IPS-18c (cell line): ENCODE measurements at regions not wholly inside any gene's neighbourhood (a gene's known extent, or its start where the extent isn't known, plus 50 kb on each side); places are given as distances from the start of the nearest gene placed in this dataset.
"Not testable (repeated sequence)": the region's sequence is repeated elsewhere in the genome, so short reads cannot be mapped to it uniquely, and the experiment has no call there.

Source experiments
- H3K4me3 ChIP-seq: 2 replicates; pipeline ENCODE4 v1.7.0; 2013; ENCODE audit warnings: low read depth, mild to moderate bottlenecking, low read length, moderate library complexity; ENCODE audit not compliant: insufficient read depth
- H3K9me3 ChIP-seq: one replicate; pipeline ENCODE4 v1.6.1; 2013; ENCODE audit warnings: mild to moderate bottlenecking, low read length, moderate library complexity; ENCODE audit not compliant: control insufficient read depth, insufficient read depth

- no peak overlapping the region for H3K4me3 ChIP-seq
- no peaks in the 10 kb centered on the region for H3K9me3 ChIP-seq
These were observed 861.8 kb downstream of the TAF11L14 start for GRCh38 chr5:18496041-18496440.

DNA sequence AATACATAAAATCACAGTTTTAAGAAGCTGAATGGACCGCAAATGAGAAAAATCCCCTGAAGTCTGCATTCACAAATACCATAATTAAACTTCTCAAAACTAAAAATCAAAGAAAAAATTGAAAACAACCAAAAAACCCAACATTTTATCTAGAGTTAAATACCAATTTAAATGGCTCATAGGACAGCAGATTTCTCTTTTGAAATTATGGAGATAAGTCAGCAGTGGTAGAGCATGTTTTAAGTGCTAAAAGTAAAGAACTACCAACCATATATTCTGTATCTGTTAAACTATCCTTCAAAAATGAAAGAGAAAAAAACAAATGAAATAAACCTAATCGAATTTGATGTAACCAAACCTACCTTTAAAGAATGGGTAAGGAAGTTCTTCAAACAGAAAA is 862.8 kb downstream of the TAF11L14 start:
- Histone ChIP-seq H3K4me3 (no peak overlapping the region), H3K9me3 (no peaks in the 10 kb centered on the region)

GRCh38 chr5:18503797-18504328 is 869.6 kb downstream of the TAF11L14 start:
- H3K9me3 ChIP-seq: no peaks in the 10 kb centered on the region

GRCh38 chr5:18507114-18507513 is 872.9 kb downstream of the TAF11L14 start:
- H3K4me3 ChIP-seq: no peak overlapping the region

More at GRCh38 chr5:18503797-18504328, 869.6 kb downstream of the TAF11L14 start:
- H3K4me3 ChIP-seq: no peak overlapping the region

GRCh38 chr5:18517641-18518380 is 883.6 kb downstream of the TAF11L14 start:
- no peak overlapping the region for H3K4me3 ChIP-seq
- H3K9me3 ChIP-seq: no peaks in the 10 kb centered on the region

More at GRCh38 chr5:18507114-18507513, 872.9 kb downstream of the TAF11L14 start:
- no peaks in the 10 kb centered on the region for H3K9me3 ChIP-seq

DNA sequence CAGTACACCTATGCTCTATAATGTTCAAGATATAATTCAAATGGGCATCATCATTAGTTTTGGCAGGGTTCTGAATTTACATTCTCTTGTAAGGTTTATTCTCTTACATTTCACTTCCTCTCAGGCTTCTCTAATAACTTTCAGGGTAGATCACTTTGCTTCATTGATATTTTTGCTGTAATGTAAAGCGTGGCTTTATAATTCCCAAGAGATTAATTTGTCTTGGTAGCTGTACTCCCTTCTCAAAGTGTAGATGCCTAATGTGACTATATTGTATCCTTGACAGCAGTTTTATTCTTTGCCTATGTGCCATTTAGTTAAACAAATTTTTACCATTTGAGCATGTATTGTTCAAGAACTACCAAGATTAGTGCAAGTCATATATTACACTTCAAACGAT is 889.1 kb downstream of the TAF11L14 start:
- Histone ChIP-seq H3K4me3 (no peak overlapping the region), H3K9me3 (no peaks in the 10 kb centered on the region)

DNA sequence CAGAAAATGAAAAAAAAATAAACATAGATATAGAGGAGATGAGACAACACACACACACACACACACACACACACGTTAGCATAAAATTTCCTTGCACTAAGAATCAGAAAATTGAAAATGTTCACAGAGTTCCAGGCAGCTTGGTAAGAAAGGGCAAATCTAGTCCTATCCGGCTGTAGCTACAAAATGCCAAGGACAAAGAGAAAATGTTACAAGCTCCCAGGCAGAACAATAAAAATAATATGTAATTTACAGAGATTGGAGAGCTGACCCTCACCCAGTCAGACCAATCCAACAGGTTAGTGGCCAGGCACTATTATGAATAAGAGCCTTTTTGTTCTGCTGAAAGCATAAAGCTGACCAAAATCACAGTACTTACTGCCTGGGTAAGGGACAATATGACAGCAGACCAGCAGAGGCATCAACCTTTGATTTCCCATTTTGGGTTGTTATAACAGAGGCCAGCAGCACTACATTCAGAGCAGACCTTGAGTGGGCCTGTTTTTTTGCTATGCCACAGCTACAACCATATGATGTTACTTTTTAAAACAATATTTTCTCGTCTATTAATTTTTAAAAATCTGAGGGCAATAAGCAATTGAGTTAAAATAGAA is 892.6 kb downstream of the TAF11L14 start:
- Histone ChIP-seq H3K9me3 (no peaks in the 10 kb centered on the region), H3K4me3 (no peak overlapping the region)

DNA sequence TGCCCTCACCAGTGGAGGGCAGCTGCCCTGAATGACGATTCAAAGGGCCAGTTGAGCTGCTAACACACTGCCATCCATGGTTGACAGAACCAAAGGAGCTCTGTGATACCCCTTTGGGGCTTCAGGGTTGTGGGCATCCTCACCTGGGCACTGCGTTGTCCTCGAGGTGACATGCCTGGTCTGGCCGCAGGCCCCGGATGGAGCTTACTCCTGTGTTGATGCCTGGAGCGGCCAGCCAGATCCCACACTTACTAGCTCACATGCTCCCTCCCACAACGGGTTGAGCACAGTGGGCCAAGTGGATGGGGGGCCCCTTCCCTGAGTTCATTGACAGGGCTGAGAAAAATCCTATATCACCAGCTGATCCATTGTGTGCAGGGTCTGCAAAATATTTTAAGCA is 898.9 kb downstream of the TAF11L14 start:
- Histone ChIP-seq H3K4me3 (no peak overlapping the region), H3K9me3 (no peaks in the 10 kb centered on the region)

DNA sequence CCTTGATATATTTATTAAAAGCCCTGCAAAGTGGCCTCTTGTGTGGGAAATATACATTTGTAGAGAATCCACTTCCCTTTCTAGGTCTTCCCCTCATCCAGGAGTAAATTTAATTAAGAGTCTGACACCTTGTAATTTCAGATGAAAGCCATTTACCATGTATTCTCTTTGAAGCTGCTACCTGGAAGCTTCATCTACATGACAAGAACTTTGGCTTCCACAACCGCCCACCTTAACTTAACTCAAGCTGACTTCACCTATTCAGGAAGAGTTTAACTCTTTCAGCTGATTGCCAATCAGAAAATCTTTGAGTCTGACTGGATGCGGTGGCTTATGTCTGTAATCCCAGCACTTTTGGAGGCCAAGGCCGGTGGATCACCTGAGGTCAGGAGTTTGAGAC is 899.9 kb downstream of the TAF11L14 start:
- no peaks in the 10 kb centered on the region for H3K9me3 ChIP-seq
- H3K4me3 ChIP-seq: no peak overlapping the region

- not testable (repeated sequence) for H3K4me3 ChIP-seq
These were observed 901.5 kb downstream of the TAF11L14 start for GRCh38 chr5:18535753-18536152.

DNA sequence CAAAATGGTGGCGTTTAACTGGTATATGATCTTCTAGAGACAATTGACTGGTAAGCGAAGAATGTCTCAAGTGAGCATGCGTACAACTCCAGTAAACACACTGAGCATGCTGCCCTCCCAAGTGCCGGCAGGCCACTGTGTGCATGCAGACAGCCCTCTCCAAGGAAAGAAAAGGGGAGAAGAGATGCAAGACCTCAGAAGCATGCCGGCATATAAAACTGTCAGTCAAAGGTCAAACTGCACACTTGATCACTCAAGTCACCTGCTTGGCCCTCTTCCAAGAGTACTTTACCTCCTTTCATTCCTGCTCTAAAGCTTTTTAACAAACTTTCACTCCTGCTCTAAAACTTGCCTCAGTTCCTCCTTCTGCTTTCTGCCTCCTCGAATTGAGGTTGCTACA is 910.2 kb downstream of the TAF11L14 start:
- Histone ChIP-seq H3K4me3 (no peak overlapping the region), H3K9me3 (no peaks in the 10 kb centered on the region)

More at GRCh38 chr5:18535753-18536152, 901.5 kb downstream of the TAF11L14 start:
- H3K9me3 ChIP-seq: not testable (repeated sequence)

DNA sequence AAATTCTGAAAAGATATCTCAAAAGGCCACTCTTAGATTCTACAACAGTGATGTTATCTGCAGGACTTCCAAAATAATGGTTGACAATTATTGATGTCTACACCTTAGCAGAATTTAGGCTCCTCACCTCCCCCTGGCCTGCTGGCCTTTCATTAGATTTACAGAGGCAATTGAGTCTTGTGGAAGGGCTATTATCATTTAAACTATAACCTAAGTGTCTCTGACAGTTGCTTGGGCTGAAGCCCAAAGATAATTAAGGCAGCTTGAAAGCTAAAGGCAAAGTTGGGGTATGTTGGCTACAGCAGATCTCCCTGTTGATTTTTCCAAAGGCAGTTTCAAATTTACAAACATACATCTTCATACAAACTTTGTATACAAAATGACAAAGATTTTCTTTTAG is 912.3 kb downstream of the TAF11L14 start:
- Histone ChIP-seq H3K4me3 (no peak overlapping the region), H3K9me3 (no peaks in the 10 kb centered on the region)

DNA sequence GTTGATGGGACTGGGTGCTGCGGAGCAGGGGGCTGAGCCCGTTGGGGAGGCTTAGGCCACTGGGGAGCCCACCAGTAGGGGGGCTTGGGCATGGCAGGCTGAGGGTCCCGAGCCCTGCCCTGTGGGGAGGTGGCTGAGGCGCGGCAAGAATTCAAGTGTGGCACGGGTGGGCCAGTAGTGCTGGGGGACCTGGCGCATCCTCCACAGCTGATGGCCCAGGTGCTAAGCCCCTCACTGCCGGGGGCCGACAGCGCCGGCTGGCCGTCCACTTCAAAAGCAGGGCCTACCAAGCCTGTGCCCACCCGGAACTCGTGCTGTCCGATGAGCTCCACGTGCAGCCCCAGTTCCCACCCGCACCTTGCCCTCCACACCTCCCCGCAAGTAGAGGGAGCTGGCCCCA is 917.5 kb downstream of the TAF11L14 start:
- peaks cover 4% of the 10 kb centered on the region for H3K9me3 ChIP-seq

GRCh38 chr5:18553269-18553668 is 919.0 kb downstream of the TAF11L14 start:
- peaks cover 4% of the 10 kb centered on the region for H3K9me3 ChIP-seq
- H3K4me3 ChIP-seq: no peak overlapping the region

More for the DNA sequence above, 917.5 kb downstream of the TAF11L14 start:
- no peak overlapping the region; the same call in 1 of the 2 replicates for H3K4me3 ChIP-seq

DNA sequence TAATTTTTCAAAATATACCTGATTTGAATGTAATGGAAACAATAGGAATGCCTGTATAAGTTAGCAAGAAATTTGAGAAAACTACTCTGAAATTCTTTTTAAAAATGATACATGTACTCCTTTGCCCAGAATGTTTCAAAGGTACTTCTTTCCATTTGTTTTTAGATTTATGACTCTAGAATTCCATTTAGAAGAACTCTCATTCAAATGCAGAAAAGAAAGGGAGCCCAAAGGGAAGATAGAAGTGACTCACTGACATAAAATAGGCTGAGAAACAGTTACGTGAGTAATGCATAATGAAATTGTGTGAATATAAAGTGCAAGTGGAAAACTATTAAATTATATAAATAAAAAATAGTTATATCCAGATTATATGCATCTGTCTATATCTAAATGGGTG is 926.3 kb downstream of the TAF11L14 start:
- H3K4me3 ChIP-seq: no peak overlapping the region

DNA sequence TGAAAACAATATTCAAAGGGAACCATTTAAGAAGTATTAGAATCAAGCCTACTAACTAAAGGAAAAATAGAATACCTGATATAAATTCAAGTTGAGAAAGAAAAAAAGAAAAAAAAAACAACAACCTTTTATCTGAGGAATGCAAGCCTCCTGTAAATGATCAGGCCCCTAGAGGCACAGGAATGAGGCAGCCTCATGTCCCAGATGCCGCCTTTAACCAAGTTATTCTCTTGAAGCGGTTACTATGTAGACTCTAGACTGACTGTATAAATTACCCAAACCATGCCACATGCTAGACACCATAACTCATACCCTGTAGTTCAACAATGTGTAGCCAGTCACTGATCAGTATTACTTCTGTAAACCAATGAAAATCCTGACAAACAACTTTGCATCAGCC is 929.6 kb downstream of the TAF11L14 start:
- H3K4me3 ChIP-seq: no peak overlapping the region
- no peaks in the 10 kb centered on the region for H3K9me3 ChIP-seq

More for the DNA sequence above, 926.3 kb downstream of the TAF11L14 start:
- H3K9me3 ChIP-seq: no peaks in the 10 kb centered on the region

DNA sequence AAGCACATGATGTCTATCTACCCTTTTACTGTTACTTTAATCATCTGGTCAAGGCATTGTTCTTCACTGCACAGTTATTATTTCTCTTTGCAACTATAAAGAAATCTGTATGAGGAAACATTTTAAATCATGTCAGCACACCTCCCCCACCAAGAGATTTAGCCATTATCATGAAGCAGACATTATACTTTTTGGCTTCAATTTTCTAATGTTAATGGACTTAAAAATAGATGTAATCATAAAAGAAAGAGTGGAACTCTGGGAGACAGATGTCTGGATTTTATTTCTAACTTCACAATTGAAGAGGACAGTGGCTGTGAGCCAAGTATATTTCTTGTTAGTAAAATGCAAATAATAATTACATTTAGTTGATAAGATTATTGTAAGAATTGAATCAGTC is 932.4 kb downstream of the TAF11L14 start:
- Histone ChIP-seq H3K9me3 (no peaks in the 10 kb centered on the region), H3K4me3 (no peak overlapping the region)

DNA sequence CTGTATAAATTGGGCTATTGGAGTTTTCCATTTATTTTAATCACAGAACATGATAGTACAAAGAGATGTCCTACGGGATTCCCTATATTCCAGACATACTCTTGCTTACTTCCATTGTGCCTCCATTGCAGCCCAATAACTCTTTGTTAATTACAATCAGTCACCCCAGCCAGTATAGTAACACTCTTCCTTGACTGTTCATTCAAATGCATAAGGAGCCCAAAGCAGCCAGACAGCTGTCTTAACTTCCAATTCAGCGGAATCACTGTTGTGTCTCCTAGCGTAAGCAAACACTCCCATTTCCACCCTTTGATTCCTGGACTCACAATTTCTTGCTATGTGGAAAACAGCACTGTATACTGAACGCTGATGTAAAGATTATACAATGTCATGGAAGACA is 942.3 kb downstream of the TAF11L14 start:
- Histone ChIP-seq H3K4me3 (no peak overlapping the region), H3K9me3 (no peaks in the 10 kb centered on the region)
